AG04450 (cell line): ENCODE measurements at regions not wholly inside any gene's neighbourhood (a gene's known extent, or its start where the extent isn't known, plus 50 kb on each side); places are given as distances from the start of the nearest gene placed in this dataset.

Experiments used
- CTCF ChIA-PET: fragments of 300-600, 350-600 bp; formaldehyde crosslinking; extraction: SDS; loops from one replicate; lab custom pipeline; 2022; ENCODE audit warnings: antibody characterized with exemption, inconsistent platforms; lab: Charles Lee
- POLR2A ChIA-PET: fragments of 350-600 bp; formaldehyde crosslinking; extraction: SDS; loops from one replicate; lab custom pipeline; 2021; ENCODE audit warnings: antibody characterized with exemption, inconsistent platforms; lab: Yijun Ruan, JAX
- DNase-seq: peaks from one replicate; pipeline ENCODE4 v3.0.0-alpha.2; 2011; ENCODE audit warnings: low read depth, low spot score
- H3K27ac ChIP-seq: one replicate; pipeline ENCODE4 v1.5.1; 2012; ENCODE audit warnings: low read depth, low read length, control low read depth
- H3K27me3 ChIP-seq: one replicate; pipeline ENCODE4 v1.6.0; 2012; ENCODE audit warnings: low read length; ENCODE audit not compliant: control insufficient read depth, insufficient read depth
- H3K4me3 ChIP-seq: 2 replicates; pipeline ENCODE4 v1.5.1; 2011; ENCODE audit warnings: mild to moderate bottlenecking, low read depth, low read length, control low read depth
- H3K9me3 ChIP-seq: 2 replicates; pipeline ENCODE4 v1.5.1; 2012; ENCODE audit warnings: low read length; ENCODE audit not compliant: control insufficient read depth, insufficient read depth
- TF ChIP-seq, protein P1 (sequence below): IDR thresholded peaks from 2 replicates; pipeline ENCODE4 v1.5.1; 2011; ENCODE audit warnings: low read depth, low read length, control low read depth, inconsistent platforms

DNA sequence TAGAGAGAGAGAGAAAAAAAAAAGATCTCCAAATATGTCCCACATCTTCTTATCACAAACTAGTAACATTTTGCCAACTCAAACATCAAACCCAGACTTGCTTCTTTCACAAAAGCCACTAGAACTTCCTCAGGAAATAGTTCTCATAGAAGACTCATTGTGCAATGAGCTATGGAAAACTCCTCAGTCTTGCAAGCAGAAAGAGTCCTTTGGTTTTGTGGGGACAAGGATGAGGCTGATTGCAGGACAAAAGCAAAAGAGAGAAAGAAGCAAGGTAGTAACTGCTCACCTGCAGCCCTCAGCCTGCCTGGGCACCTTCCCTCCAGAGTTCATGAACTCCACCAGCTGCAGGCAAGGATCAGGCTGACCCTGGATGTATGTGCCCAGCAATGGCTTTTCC, 399.0 kb downstream of the IRX1 start:
- POLR2A ChIA-PET, result no interaction called here
- CTCF ChIA-PET, result no interaction called here
- TF ChIP-seq, protein P1, sequence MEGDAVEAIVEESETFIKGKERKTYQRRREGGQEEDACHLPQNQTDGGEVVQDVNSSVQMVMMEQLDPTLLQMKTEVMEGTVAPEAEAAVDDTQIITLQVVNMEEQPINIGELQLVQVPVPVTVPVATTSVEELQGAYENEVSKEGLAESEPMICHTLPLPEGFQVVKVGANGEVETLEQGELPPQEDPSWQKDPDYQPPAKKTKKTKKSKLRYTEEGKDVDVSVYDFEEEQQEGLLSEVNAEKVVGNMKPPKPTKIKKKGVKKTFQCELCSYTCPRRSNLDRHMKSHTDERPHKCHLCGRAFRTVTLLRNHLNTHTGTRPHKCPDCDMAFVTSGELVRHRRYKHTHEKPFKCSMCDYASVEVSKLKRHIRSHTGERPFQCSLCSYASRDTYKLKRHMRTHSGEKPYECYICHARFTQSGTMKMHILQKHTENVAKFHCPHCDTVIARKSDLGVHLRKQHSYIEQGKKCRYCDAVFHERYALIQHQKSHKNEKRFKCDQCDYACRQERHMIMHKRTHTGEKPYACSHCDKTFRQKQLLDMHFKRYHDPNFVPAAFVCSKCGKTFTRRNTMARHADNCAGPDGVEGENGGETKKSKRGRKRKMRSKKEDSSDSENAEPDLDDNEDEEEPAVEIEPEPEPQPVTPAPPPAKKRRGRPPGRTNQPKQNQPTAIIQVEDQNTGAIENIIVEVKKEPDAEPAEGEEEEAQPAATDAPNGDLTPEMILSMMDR, result no peak
- Histone ChIP-seq H3K27ac (no peak overlapping the region), H3K9me3 (peaks cover 47% of the 10 kb centered on the region), H3K4me3 (no peak overlapping the region), H3K27me3 (no peaks in the 10 kb centered on the region)
- no peak for DNase-seq

DNA sequence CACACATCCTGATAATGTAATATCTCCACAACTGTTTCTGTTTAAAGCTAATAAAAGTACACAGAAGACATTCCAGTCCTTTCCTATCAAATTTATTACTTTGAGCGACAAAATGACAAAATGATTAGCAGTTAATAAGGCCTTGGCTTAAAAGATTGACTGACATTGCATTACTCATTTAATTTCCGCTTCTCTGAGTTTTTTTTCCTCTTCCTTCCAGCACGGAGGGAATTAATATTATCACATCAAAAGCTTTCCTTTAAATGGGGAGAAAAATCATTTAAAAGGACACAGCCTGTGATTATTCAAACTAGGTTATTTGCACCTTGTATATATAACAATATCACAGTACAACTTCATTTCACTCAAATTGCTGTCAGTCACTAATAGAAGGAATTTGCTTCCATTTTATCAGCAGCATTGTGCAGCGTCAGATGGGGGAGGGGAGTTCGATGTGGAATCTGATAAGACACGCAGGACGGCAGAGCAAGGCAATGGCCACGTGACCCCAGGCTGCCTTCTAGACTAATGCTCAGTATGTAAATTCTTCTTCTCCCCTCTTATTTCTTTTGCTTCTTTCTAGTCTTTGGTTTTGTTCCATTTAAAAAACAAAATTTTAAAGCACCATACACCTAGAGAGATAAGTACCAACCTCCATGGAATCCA, 400.5 kb downstream of the IRX1 start:
- no peak overlapping the region for H3K4me3 ChIP-seq
- H3K27me3 ChIP-seq, result no peaks in the 10 kb centered on the region
- CTCF ChIA-PET, result no interaction called here
- no peak overlapping the region for H3K27ac ChIP-seq
- H3K9me3 ChIP-seq, result peaks cover 54% of the 10 kb centered on the region
- TF ChIP-seq, protein P1, result no peak
- no peak for DNase-seq
- POLR2A ChIA-PET, result no interaction called here

DNA sequence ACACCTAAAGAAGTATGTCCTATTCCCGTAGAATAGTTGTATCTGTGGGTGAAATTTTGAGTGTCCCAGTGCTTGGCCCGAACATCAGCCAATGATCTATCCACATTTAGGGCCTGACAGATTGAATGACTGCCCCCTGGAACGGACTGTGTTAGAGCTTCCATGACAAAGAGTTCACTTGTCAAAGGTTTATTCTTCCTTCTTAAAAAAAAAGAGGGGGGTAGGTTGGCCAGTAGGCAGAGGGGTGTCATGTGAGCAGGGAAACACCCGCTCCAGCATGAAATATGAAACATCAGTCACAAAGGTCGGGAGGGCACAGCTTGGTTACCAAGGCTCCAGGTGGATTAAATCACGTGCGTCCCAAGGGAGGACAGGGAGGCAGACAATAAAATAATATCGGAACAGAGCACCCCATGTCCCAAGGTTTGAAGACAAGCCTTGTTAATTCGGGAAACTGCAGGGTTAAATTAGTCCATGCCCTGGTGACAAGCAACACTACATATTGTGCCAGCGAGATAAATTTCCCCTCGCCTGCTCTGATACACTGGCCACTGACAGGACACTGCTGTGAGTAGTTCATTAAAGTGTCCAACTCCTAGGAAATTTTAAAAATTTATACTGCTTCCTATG, 401.2 kb downstream of the IRX1 start:
- no peak overlapping the region for H3K27ac ChIP-seq
- DNase-seq, result no peak
- H3K4me3 ChIP-seq, result no peak overlapping the region
- POLR2A ChIA-PET, result no interaction called here
- TF ChIP-seq, protein P1, result no peak
- H3K9me3 ChIP-seq, result peaks cover 60% of the 10 kb centered on the region
- no peaks in the 10 kb centered on the region for H3K27me3 ChIP-seq
- CTCF ChIA-PET, result no interaction called here

DNA sequence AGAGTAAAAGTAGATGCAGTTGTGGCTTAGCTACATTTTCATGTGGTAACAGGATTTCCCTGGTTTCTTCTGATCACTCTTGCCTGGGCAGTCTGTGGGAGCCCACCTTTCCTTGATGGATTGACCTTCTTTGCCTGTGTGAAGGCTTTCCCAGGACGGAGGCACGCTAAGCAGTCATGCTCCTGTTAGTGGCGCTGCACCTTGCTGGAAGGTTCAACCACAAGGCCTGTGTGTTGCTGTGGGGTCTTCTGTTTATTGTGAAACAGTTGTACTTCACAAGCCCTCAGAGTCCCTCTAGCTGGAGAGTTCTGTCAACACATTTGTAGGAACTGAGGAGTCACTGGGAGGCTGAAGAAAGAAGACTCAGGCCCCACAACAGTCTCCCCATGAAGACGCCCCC, 402.0 kb downstream of the IRX1 start:
- Histone ChIP-seq H3K4me3 (no peak overlapping the region), H3K27ac (no peak overlapping the region), H3K27me3 (no peaks in the 10 kb centered on the region), H3K9me3 (peaks cover 59% of the 10 kb centered on the region)
- TF ChIP-seq, protein P1, result no peak
- DNase-seq, result no peak
- POLR2A ChIA-PET, result no interaction called here
- CTCF ChIA-PET, result no interaction called here

DNA sequence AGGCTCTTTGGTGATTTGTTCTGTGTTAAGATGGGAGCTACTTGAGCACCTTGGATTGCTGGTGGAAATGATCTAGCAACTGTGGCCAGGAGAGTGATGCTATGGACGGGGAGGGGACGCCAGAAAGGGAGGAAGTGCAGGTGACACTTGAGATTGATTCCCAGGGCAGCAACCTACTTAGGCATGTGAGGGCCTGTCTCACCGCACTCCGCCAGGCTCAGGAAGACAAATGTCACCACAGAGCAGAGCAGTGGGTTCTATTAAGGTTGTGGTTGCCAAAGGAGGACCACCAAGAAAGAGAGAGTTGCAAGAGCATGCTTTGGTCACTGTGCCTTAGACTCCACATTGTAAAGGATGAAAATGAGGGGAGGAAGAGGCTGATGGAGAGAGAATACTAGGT, 404.3 kb downstream of the IRX1 start:
- TF ChIP-seq, protein P1, result no peak
- no peak for DNase-seq
- ChIA-PET CTCF (no interaction called here), POLR2A (no interaction called here)
- Histone ChIP-seq H3K27me3 (no peaks in the 10 kb centered on the region), H3K27ac (no peak overlapping the region), H3K9me3 (peaks cover 59% of the 10 kb centered on the region), H3K4me3 (no peak overlapping the region)
